HUES48 (cell line): ENCODE measurements at regions not wholly inside any gene's neighbourhood (a gene's known extent, or its start where the extent isn't known, plus 50 kb on each side); places are given as distances from the start of the nearest gene placed in this dataset.

Experiments used
- H3K27ac ChIP-seq: one replicate; pipeline ENCODE4 v1.7.0; 2013; ENCODE audit warnings: low read depth, low read length, inconsistent platforms
- H3K27me3 ChIP-seq: 2 replicates; pipeline ENCODE4 v1.6.1; 2013; ENCODE audit warnings: mild to moderate bottlenecking, low read length; ENCODE audit not compliant: control insufficient read depth, insufficient read depth
- H3K36me3 ChIP-seq: 2 replicates; pipeline ENCODE4 v1.6.1; 2013; ENCODE audit warnings: low read length; ENCODE audit not compliant: control insufficient read depth, insufficient read depth
- H3K4me1 ChIP-seq: 2 replicates; pipeline ENCODE4 v1.6.1; 2013; ENCODE audit warnings: mild to moderate bottlenecking, low read length; ENCODE audit not compliant: control insufficient read depth, insufficient read depth
- H3K4me3 ChIP-seq: 2 replicates; pipeline ENCODE4 v1.5.1; 2013; ENCODE audit warnings: mild to moderate bottlenecking, low read depth, low read length
- H3K9ac ChIP-seq: 2 replicates; pipeline ENCODE4 v1.6.1; 2013; ENCODE audit warnings: mild to moderate bottlenecking, low read depth, low read length, moderate library complexity
- H3K9me3 ChIP-seq: 2 replicates; pipeline ENCODE4 v1.6.1; 2013; ENCODE audit warnings: low read length; ENCODE audit not compliant: control insufficient read depth, insufficient read depth

GRCh38 chr16:80014241-80014939 is 413.9 kb upstream of the MAF start:
- no peak overlapping the region for H3K4me3 ChIP-seq
- no peaks in the 10 kb centered on the region for H3K27me3 ChIP-seq
- H3K27ac ChIP-seq, result no peak overlapping the region
- no peaks in the 10 kb centered on the region for H3K4me1 ChIP-seq
- no peaks in the 10 kb centered on the region for H3K9me3 ChIP-seq
- H3K36me3 ChIP-seq, result no peaks in the 10 kb centered on the region
- H3K9ac ChIP-seq, result no peak overlapping the region

- Histone ChIP-seq H3K27ac (no peak overlapping the region), H3K36me3 (no peaks in the 10 kb centered on the region), H3K27me3 (no peaks in the 10 kb centered on the region), H3K9me3 (no peaks in the 10 kb centered on the region), H3K4me3 (no peak overlapping the region), H3K9ac (no peak overlapping the region), H3K4me1 (no peaks in the 10 kb centered on the region)
Observed at GRCh38 chr16:80012586-80012985, 412.0 kb upstream of the MAF start.

- Histone ChIP-seq H3K4me3 (no peak overlapping the region), H3K27ac (no peak overlapping the region), H3K4me1 (no peaks in the 10 kb centered on the region), H3K27me3 (no peaks in the 10 kb centered on the region), H3K36me3 (no peaks in the 10 kb centered on the region), H3K9ac (no peak overlapping the region), H3K9me3 (no peaks in the 10 kb centered on the region)
Observed at GRCh38 chr16:80009971-80010659, 409.6 kb upstream of the MAF start.

GRCh38 chr16:80008857-80009256 is 408.3 kb upstream of the MAF start:
- Histone ChIP-seq H3K4me3 (no peak overlapping the region), H3K9me3 (no peaks in the 10 kb centered on the region), H3K36me3 (no peaks in the 10 kb centered on the region), H3K4me1 (no peaks in the 10 kb centered on the region), H3K9ac (no peak overlapping the region), H3K27me3 (no peaks in the 10 kb centered on the region), H3K27ac (no peak overlapping the region)

GRCh38 chr16:80007231-80007630 is 406.7 kb upstream of the MAF start:
- H3K36me3 ChIP-seq, result no peaks in the 10 kb centered on the region
- no peak overlapping the region for H3K4me3 ChIP-seq
- H3K9me3 ChIP-seq, result no peaks in the 10 kb centered on the region
- H3K27me3 ChIP-seq, result no peaks in the 10 kb centered on the region
- H3K27ac ChIP-seq, result no peak overlapping the region
- H3K4me1 ChIP-seq, result no peaks in the 10 kb centered on the region
- no peak overlapping the region for H3K9ac ChIP-seq

- Histone ChIP-seq H3K4me1 (no peaks in the 10 kb centered on the region), H3K4me3 (no peak overlapping the region), H3K36me3 (no peaks in the 10 kb centered on the region), H3K27me3 (no peaks in the 10 kb centered on the region), H3K9me3 (no peaks in the 10 kb centered on the region), H3K9ac (no peak overlapping the region), H3K27ac (no peak overlapping the region)
Observed at GRCh38 chr16:80006241-80007215, 406.0 kb upstream of the MAF start.

- Histone ChIP-seq H3K9me3 (no peaks in the 10 kb centered on the region), H3K9ac (no peak overlapping the region)
Observed at GRCh38 chr16:80004113-80004512, 403.6 kb upstream of the MAF start.

GRCh38 chr16:80002261-80002660 is 401.7 kb upstream of the MAF start:
- Histone ChIP-seq H3K27me3 (no peaks in the 10 kb centered on the region), H3K27ac (no peak overlapping the region), H3K4me1 (no peaks in the 10 kb centered on the region), H3K4me3 (no peak overlapping the region), H3K36me3 (no peaks in the 10 kb centered on the region), H3K9ac (no peak overlapping the region), H3K9me3 (no peaks in the 10 kb centered on the region)

More at GRCh38 chr16:80004113-80004512, 403.6 kb upstream of the MAF start:
- no peaks in the 10 kb centered on the region for H3K27me3 ChIP-seq
- no peak overlapping the region for H3K27ac ChIP-seq
- no peak overlapping the region for H3K4me3 ChIP-seq
- no peaks in the 10 kb centered on the region for H3K4me1 ChIP-seq
- no peaks in the 10 kb centered on the region for H3K36me3 ChIP-seq

GRCh38 chr16:79998143-79998542 is 397.6 kb upstream of the MAF start:
- Histone ChIP-seq H3K27ac (no peak overlapping the region), H3K4me3 (no peak overlapping the region), H3K36me3 (no peaks in the 10 kb centered on the region), H3K4me1 (0 out of 2 replicates have a peak, but pooled peaks cover 2% of the 10 kb centered on the region), H3K9me3 (no peaks in the 10 kb centered on the region), H3K27me3 (no peaks in the 10 kb centered on the region), H3K9ac (no peak overlapping the region)

- Histone ChIP-seq H3K27me3 (no peaks in the 10 kb centered on the region), H3K9ac (no peak overlapping the region), H3K9me3 (no peaks in the 10 kb centered on the region), H3K4me1 (peaks cover 6% of the 10 kb centered on the region; the same call in 1 of the 2 replicates), H3K36me3 (no peaks in the 10 kb centered on the region), H3K27ac (no peak overlapping the region), H3K4me3 (no peak overlapping the region)
Observed at GRCh38 chr16:79997257-79997656, 396.7 kb upstream of the MAF start.
